Adrenal gland (tissue), 5 donors: ENCODE measurements at regions not wholly inside any gene's neighbourhood (a gene's known extent, or its start where the extent isn't known, plus 50 kb on each side); places are given as distances from the start of the nearest gene placed in this dataset.

Experiments
- POLR2A ChIP-seq, 2 donors: fragments of 450-650 bp; IDR thresholded peaks; one replicate each; pipeline ENCODE4 v1.6.1; 2017; ENCODE audit warnings: antibody characterized with exemption in 2 of 2, mild to moderate bottlenecking in 2 of 2, moderate library complexity in 1 of 2
- TF ChIP-seq, protein P1 (sequence below), 6 experiments: fragments of 450-650 bp in 4 of 6; fragments of 200-600 bp in 2 of 6; sonication (generic) in 1 of 6; IDR thresholded peaks; 1 replicate in 5 of 6; 2 replicates in 1 of 6; pipeline versions ENCODE4 v1.5.1 to v1.8.0; 2016 to 2021; ENCODE audit warnings: antibody characterized with exemption in 6 of 6, mild to moderate bottlenecking in 2 of 6, moderate library complexity in 1 of 6
- donor health status: DM: no; HTN: no; CAD: no.

DNA sequence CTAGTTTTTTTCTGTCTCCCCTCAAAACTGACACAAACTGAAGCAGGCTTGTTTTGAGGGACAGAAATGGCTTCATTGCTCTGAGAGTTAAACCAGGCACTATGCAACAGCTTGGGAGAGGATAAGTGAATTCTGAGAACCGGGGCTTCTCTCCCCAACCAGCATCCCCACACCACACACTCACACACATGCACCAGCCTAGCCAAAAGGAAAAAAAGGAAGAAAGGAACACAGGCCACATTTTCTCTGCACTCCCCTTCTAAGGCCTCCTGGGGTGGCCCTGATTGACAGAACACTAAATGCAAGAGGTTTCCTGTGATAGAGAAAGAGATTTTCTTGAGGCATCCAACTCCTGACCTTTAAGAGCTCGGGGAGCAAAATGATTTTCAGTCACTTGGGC, 177.5 kb downstream of the TLE3 start:
- TF ChIP-seq, protein P1, sequence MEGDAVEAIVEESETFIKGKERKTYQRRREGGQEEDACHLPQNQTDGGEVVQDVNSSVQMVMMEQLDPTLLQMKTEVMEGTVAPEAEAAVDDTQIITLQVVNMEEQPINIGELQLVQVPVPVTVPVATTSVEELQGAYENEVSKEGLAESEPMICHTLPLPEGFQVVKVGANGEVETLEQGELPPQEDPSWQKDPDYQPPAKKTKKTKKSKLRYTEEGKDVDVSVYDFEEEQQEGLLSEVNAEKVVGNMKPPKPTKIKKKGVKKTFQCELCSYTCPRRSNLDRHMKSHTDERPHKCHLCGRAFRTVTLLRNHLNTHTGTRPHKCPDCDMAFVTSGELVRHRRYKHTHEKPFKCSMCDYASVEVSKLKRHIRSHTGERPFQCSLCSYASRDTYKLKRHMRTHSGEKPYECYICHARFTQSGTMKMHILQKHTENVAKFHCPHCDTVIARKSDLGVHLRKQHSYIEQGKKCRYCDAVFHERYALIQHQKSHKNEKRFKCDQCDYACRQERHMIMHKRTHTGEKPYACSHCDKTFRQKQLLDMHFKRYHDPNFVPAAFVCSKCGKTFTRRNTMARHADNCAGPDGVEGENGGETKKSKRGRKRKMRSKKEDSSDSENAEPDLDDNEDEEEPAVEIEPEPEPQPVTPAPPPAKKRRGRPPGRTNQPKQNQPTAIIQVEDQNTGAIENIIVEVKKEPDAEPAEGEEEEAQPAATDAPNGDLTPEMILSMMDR (IDR thresholded peaks at IDR 0.05) = no peak
- TF ChIP-seq POLR2A (IDR thresholded peaks at IDR 0.05) = no peak
